ENCODE measurements at regions not wholly inside any gene's neighbourhood (a gene's known extent, or its start where the extent isn't known, plus 50 kb on each side); places are given as distances from the start of the nearest gene placed in this dataset.

- TF ChIP-seq CTCF (conservative IDR thresholded peaks at IDR 0.05; ENCODE audit: low read length) (no peak), EZH2phosphoT487 (IDR thresholded peaks at IDR 0.05; ENCODE audit: borderline replicate concordance, low read depth, low read length) (no peak)
These were observed 197.7 kb downstream of the MC4R start for GRCh38 chr18:60174832-60175231.
